ENCODE measurements at regions not wholly inside any gene's neighbourhood (a gene's known extent, or its start where the extent isn't known, plus 50 kb on each side); places are given as distances from the start of the nearest gene placed in this dataset.
"Not testable (repeated sequence)": the region's sequence is repeated elsewhere in the genome, so short reads cannot be mapped to it uniquely, and the experiment has no call there.

DNA sequence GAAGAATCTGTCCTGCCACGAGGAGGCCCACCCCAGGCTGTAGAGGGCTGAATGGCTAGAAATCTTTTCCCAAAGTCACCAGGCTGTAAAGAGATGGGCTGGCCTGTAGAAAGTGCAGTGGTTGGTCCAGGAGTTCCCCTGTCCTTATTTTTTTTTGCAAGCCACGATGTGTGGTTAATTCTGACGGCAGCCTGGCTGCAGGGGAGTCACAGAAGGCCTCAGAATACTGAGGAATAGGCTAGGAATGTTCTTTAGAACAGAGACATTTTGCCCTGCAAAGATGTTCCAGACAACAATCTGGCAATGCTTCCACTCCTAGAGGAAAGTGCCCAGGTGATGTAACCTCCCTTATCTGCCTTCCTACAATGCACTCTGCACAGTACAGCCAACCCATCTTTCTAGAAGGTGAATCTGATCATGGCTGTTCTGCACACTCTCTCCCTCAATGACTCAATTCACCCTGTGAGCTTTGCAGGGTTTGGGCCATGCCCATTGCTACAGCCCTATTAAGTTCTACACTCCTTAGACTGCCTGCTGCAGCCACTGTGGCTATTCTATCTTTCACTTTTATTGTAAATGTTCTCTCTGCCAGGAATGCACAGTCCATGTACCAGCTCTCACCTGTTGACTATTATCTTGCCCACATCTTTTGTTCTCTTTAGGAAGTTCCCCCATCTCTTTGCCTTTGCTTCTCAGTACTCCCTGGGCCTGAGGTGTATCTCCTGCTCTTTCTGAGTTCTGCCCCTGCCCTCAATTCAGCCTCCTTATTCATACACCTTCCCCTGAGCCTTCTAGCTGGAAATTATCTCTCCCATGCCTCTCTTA is 377.8 kb upstream of the CLINT1 start:
- DNase-seq: no peak

DNA sequence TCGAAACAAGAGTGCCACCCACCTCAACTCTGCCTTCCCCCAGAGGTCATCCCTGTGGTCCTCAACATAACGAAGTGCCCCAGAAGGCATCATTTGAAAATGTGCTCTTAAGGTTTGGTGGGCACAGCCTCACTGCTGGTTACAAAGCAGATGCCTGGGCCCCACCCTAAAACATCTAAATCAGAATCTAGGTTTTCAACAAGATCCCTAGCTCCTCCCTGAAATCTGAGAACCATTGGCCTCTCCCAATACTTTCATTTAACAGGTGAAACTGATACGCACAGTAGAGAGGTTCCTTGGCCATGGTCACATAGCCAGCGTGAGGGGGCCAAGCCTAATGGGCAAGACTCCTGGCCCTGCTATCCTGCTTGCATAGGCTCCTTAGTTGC is 376.2 kb upstream of the CLINT1 start:
- DNase-seq: no peak

DNA sequence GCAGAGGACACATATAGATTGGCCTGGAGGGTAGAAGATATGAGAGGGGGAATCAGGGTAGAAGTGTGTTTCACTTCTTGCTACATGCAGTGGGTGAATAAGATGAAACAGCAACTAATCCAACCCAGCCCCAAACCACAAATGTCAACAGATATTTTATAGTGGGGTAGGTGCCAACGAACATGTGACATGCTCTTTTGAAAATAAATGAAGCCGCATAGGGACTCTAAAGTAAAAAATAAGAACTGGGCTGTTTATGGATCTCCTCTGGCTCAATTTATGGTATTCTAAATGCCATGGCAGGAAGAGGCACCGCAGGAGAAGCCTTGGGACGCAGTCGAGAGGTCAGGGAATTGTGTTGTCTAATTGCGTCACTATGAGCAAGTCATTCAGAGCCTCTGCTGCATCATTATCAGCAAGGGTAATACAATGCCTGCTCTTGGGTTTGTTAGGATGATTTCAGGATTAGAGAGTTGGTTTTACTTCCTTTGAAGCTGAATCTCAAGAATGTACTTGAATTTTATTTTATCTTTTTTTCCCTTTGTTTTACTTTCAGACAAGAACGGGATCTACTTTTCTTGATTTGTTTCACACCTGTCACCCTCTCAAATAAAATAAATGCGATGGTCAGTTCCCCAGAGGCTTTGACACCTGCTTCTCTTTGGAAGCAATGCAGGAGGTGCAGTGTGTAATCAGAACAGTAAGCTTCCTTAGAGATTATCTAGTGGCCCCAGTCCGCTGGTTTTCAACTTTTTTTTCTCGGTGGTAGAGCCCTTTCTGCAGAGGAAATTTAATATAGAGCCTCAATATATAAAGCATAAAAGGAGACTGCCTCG is 375.6 kb upstream of the CLINT1 start:
- DNase-seq: peak; percentile 22 to 52 (median 47)

DNA sequence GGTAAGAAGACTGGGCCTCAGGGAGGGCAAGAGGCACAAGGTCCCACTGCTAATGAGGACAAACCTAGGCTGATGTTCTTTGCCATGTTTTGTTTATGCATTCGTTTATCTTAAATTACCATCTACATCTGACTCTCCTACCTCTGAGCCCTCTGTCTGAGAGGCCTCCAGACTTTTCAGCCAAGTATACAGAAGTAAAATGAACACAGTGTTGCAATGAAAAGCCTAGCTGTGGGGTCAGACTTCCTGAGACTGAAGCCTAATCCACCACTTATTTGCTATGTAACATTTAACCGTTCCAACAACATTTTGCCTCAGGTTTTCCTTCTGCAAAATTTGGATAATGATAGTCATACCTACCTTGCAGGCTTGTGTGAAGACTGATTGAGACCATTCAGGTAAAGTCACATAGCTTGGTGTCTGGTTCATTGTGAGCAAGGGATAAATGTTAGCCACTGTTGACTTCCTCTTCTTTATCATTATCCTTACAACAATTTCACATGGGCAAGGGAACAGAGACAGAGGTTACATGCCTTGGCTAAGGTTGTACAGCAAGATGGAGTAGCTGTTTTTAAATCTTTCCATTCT is 374.9 kb upstream of the CLINT1 start:
- DNase-seq: peak in 1 of 3 donors; percentile 22

DNA sequence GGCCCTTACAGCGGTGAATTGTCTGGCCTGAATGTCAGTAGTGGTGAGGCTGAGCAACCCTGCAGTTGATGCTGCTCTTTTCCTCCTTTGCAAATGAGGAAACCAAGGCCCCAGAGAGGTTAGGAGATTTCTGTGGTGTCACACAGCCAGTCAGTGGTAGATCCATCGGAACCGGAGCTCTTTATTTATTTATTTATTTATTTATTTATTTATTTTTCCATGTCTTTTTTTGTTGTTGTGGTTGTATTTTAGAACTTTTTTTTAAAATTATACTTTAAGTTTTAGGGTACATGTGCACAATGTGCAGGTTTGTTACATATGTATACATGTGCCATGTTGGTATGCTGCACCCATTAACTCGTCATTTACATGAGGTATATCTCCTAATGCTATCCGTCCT is 368.4 kb upstream of the CLINT1 start:
- DNase-seq: not testable (repeated sequence)

DNA sequence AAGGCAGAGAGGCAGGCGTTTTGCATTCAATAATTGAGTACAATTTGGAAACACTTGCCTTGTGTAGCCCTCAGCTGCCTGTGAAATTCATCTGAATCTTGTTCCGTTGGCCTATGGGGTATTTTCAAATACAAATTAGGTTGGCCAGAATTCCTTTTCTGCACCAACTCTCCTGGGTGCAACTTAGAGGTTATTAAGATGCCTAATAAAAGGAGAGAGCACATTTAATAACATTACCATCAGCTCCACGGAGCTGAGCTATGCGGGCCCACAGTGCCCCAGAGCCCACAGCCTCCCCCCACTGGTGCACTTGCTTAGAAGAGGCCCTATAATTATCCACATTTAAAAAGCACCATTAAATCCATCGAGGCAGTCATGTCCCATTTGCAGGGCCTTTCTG is 367.6 kb upstream of the CLINT1 start:
- DNase-seq: no peak

DNA sequence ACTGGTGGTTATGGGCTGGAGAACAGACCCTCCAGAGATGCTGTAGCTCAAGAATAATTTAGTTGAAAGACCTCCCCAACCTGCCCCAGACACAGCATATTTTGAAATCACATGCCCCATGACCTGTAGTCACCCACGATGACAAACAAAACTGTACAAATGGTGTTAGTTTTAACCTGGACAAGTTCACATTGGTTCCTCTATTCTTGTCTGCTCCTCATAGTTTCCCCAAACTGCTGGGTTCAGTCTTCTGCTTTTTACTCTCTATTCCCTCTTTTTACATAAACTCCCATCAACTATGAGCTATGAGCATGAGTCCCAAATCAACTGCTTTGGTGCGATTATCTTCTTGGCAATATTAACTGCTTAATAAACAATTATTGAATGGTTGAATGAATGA is 365.3 kb upstream of the CLINT1 start:
- DNase-seq: peak; percentile 67 to 83 (median 81)

DNA sequence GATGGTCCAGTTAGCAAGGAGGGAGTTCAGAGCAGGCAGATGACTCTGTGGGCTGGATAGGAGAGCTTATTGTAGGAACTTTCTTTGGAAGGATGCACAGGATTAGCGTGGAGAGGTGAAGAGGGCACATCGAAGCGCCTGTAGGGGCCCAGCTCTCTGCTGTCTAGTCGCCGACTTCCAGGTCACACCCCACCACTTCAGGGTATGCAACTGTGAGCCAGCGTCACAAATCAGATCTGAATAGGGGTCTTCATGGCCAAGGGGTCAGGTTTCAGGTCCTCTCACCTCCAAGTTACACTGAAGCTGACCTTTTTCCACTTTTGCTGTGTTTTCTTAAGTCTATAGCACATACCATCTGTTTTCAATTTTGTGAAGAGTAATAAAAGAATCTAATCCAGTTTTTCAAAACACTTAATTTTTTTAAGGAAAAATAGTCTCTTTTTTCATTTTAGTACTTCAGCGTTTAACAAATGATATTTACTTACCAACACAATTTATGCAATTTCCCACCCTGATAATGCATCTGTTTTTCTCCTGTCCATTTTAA is 364.2 kb upstream of the CLINT1 start:
- DNase-seq: no peak

DNA sequence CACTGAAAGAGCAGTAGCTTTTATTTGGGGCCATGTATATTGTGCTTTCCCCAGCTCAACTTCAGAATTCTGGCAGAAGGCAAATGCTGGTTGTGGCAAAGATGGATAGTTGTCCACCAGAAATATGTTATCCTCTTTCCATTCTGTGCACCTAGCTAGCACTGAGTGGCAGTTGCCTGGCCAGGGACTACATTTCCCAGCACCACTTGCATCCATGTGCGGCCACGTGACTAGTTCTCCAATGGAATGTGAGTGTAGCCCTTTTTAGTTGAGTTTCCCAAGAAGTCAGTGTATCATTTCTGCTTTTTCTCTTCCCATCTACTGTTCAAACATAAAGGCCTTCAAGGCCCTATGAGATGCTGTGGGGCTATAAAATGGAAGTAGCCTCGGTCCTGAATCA is 354.0 kb upstream of the CLINT1 start:
- peak in 2 of 3 donors; percentile 22 to 29 for DNase-seq

DNA sequence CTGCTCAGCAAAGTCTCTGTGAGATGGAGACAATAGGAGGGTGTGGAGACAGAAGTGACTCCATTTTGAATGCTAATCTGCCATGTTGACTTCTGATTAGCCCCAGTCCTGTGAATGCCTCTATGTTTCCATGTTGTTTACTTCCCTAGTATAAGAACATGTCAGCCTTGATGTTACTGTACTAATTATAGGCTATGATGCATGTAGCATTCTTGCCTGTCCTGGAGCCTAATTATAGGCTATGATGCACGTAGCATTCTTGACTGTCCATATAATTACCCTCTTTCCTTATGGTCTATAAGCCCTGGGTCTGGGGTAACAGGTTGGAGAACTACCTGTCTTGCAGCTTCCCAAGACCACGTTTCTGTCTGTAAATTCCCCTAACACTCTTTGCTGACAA is 353.3 kb upstream of the CLINT1 start:
- DNase-seq: no peak

DNA sequence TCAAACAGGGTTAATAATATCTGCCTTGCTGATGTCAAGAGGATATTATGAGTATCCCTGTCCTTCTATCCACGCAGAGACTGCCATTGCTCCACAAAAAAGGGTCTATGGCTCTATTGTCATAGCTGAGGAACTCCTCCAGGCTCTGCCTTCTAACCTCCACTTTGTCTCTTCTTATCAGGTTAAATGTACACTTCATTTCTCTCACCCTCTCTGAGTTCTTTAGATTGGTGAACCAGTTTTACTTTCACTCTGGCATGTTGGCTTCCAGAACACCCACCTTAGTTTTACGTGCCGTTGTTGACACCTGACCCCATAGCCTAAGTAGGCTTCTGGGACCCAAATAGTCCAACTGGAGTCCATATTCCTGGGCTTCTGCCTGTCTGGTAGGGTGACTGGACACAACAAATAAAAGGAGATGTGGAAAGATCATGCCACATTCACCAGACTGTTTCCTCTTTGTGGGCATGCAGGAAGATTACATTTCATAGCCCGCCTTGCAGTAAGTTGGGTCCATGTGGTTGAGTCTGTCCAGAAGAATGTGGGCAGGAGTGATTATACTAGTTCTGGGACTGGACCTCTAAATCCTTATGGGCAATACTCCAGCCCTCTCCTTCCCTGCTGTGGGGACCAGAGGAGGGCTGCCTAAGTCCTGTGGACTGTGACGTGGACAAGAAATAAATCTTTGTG is 350.4 kb upstream of the CLINT1 start:
- DNase-seq: peak in 1 of 3 donors; percentile 37

DNA sequence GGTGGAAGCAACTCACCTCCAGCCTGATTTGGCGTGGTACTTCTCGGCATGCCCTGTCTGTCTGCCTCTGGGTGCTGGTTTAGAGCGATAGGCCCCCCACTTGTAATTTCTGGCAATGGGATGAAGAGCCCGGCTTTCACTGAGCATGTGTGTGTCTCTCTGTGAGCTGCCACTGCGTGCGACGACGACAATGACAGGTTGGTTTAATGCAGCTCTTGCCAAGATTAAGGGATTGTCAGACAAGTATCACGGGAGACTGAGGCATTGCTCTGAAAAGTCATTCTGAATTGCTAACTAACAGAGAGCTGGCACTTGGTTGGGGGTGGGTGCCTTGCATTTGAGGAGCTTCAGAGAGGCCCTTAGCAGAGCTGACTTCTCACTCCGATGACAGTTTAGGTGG is 348.8 kb upstream of the CLINT1 start:
- no peak for DNase-seq

DNA sequence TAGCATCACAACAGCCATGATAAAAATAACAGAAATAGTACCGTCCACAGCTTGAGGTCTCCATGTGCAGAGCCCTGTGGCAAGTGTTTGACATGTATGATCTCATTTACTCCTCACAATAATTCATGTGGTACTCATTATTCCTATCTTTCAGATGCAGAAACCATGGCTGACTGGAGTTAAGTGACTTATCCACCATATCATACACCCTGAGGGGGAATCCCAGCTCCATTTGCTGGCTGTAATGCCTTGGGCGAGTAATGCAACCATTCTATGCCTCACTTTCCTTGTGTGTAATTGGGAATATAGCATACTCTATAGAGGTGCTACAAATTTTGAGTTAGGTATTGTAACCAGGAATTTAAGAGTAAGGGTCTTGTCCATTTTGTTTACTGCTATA is 347.0 kb upstream of the CLINT1 start:
- peak in 1 of 3 donors; percentile 12 for DNase-seq

DNA sequence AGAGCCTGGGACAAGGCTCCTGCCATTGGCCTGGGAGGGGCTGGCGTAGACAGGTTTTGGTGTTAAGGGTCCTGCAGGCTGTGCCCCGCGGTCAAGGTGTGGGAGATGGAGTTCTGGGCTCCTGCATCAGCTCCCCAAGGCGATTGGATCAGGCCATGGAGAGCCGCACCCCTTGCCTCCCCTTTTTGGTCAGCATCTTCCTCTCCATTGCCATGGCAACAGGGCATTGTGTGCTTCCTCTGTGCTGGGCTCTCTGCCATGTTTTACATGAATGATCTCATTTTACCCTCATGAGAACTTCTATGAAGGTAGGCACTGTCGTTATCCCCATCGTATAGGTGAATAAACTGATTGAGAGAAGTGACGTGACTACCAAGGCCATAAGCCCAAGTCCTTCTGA is 344.3 kb upstream of the CLINT1 start:
- DNase-seq: no peak

DNA sequence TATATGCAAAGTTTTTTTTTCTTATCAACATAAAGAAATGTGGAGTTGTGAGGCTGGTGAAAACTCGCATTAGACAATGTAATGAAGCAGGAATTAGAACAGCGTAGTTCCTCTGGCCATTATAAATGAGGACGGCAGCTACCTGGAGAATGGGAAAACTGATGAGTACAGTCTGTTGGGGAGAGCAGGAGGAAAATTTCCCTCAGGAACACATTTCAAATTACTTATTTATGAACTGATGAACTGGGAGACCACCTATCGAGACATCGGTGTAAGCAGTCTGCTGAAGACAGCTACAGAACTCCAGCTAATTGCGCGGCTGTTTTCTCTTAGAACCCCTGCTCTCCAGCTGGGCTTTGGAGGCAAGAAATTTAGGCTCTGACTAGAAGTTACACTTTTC is 343.9 kb upstream of the CLINT1 start:
- no peak for DNase-seq

DNA sequence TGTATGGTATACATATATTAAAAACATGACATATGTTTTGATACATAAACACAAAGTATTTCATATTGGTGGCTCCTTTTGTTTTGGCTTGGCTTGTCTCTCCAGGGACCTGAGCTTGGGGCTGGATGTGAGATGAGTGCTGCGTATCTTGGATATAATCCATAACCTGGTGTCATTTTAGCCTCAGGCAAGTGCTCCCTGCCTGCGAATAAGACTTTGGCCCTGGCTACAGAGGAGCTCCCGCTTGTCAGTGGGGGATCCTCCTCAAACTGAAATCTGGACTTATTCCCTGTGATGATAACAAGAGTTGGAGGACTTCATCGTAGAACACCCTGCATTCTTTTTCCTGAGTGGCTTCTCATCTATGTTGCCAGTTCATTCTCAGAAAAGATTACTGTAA is 341.7 kb upstream of the CLINT1 start:
- DNase-seq: no peak

DNA sequence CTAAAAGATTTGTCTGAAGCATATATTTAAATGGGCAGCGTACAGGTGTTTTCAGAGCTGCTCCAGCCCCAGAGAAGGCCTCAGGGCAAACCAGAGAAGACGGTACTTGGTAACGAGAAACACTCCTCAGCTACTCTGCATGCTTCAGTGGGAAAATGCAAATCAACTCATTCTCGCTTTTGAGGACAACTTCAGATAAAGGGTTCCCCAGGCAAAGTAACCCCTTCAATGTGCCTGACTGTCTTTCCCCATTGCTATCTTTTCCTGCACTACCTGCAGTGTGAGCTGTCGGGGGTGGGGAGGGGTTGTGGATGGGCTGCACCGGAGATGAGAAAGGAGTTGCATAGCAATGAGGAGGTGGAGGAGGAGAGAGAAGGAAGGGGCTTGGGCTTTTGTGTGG is 339.7 kb upstream of the CLINT1 start:
- no peak for DNase-seq

DNA sequence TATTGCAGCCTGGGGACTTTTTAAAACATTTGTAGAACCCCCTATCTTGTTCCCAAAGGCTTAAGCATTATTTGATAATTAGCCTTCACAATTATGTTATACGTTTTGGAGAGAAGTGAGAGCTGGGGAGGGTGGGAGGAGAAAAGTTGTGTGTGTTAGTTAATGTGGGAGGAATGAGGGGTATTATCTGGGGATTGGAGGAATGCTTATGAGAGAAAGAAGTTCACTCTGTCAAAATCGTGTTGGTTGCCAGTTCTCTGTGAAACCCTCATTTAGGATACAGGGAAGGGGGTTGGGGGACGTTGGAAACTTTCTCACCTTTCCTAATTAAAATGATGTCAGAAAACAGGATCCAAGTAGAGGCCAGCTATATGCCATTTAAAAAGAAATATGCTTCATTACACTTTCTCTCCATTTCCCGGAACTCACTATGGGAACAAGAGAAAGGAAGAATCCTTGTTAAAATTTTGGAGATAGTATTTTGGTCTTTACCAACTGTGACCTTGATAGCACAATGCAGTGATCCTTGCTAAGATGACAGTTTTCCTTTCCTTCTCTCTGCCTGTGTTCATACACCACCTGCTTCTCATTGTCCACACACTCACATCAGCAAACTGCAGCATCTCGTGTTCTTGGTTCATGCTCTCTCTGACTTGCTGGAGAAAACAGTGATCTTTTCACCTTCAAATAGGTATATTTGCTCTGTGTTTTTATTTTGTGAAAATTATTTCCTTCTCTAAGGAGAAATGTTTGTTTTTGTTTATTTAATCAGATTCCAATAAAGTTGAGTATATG is 336.7 kb upstream of the CLINT1 start:
- DNase-seq: no peak

DNA sequence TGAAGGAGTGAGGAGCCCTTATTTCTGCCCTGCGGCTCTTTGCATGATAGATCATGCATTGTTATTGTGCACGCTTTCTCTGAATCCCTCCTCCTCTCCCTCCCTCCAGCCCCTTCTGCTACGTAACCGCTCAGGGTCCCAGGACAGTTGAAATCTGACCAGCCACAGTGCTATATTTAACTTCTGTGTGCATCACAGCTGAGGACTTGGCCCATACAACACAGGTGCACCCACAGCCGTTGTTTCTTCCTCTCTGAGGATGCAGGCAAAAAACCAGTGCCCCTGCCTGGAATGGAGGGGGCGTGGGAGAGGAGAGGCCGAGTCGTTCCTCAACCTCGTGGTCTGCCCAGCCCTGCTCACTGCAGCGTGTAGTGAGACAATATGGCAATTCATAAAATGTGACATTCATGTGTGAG is 335.6 kb upstream of the CLINT1 start:
- DNase-seq: no peak

DNA sequence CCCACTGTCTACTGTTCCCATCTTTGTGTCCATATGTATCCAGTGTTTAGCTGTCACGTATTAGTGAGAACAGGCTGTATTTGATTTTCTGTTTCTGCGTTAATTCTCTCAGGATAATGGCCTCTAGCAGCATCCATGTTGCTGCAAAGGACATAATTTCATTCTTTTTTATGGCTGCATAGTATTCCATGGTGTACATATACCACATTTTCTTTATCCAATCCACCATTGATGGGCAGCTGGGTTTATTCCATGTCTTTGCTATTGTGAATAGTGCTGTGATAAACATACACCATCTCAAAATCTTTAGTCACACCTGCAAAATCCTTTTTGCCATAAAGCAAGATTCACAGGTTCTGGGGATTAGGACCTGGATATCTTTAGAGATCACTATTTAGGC is 334.4 kb upstream of the CLINT1 start:
- DNase-seq: not testable (repeated sequence)

DNA sequence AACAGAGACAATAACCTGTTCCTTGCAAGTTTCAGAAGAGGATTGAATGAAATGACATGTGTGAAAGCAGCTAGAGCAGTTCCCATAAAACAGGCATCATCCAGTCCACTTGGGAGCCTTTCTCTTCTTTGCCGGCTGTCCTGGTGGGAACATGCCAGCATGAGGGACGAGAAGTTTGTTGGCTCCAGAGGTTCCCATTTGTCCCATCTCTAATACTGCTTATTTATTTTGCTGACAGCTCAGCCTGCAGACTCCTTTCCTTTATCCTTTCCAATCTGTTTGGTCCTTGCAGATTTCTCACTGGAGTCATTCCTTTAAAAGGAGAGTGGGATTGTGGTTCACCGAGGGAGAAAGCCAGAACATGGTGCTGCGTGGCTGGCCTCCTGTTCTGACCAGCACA is 321.5 kb upstream of the CLINT1 start:
- no peak for DNase-seq

DNA sequence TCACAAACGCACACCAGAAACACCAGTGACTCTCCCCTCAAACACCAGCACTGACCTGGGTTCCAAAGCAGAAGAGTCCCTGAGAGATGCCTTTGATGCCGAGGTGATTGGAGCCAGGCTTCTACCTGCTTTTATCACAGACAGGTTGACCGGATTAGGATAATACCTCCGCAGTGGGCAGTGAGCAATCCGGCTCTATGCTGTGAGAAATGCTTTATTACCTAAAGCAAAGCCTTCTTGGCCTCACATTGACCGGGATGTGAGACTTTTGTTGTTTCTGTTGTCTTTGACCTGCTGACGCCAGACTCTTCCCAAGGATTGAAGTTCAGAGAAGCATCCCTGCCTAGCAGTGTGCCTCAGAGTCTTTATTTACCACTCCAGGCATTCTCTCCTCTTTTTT is 320.3 kb upstream of the CLINT1 start:
- DNase-seq: no peak

Data from suppressor macrophage treated with lipopolysaccharide for 1 hour (primary cell).